ENCODE measurements at regions not wholly inside any gene's neighbourhood (a gene's known extent, or its start where the extent isn't known, plus 50 kb on each side); places are given as distances from the start of the nearest gene placed in this dataset.

DNA sequence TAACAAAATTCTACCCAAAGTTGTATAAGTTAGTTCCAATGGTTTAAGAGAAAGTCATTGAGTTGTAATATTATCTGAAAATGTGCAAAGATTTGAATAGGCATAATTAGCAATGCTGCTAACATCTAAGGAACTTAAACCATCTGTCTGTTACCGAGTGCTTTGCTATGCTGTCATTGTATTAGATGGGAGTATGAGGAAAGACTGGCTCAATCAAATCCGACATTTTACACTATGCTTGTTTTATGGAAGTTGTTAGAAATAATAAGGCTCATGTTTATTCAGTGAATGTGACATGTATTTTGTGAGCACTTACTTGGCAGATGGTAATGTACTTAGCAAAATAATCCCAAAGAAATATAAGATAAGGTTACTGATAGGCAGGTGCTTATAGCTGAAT lies 1715.1 kb downstream of the PCDH7 start:
- Histone ChIP-seq H3K27ac (no peak overlapping the region), H3K79me2 (ENCODE audit: insufficient read depth) (no peaks in the 10 kb centered on the region), H3K9me3 (ENCODE audit: low read depth) (no peaks in the 10 kb centered on the region), H3F3A (ENCODE audit: insufficient read depth) (no peaks in the 10 kb centered on the region), H3K27me3 (replicated peaks; ENCODE audit: insufficient read depth) (no peaks in the 10 kb centered on the region), H3K4me1 (ENCODE audit: insufficient read depth) (no peaks in the 10 kb centered on the region), H3K4me2 (ENCODE audit: unreplicated experiment) (no peak overlapping the region), H3K4me3 (no peak overlapping the region), H2AFZ (no peak overlapping the region), H3K36me3 (ENCODE audit: low read depth) (no peaks in the 10 kb centered on the region), H4K20me1 (ENCODE audit: insufficient read depth) (no peaks in the 10 kb centered on the region), H3K9me2 (ENCODE audit: insufficient read depth) (no peaks in the 10 kb centered on the region), H3K9ac (no peak overlapping the region)
- WGBS, 2 experiments (ENCODE audit: low coverage in 1 of 2, low lambda C conversion rate in 2 of 2, missing lambda C conversion rate in 2 of 2) = 16 to 20% methylated on average over 2 of the region's 2 CpGs
- in situ Hi-C loops (cut with MboI) = no loop called here
- no peak for TF ChIP-seq EZH2 (IDR thresholded peaks at IDR 0.05; ENCODE audit: insufficient read depth, poor library complexity, severe bottlenecking)
- no peak for TF ChIP-seq EZH2phosphoT487 (IDR thresholded peaks at IDR 0.05; ENCODE audit: insufficient read depth, low read depth)
- no peak for DNase-seq

DNA sequence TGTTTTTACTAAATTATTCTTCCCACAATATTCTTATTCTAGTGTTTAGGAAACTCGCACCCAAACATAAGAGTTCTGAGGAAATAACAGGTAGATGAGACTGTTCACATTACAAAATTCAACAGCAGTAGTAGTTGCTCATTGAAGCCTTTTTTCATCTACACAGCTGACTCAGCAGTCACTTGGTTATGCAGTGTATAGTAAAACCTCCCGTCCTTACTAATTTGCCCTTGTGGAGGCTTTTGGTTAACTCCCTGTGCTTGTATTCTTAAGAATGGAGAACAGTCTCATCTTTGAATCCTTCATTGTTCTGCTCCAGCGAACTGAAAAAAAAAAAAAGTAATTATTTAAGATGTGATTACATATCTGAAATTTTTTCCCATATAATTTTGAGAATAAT lies 1716.6 kb downstream of the PCDH7 start:
- Histone ChIP-seq H3K9me2 (ENCODE audit: insufficient read depth) (no peaks in the 10 kb centered on the region), H3K4me2 (ENCODE audit: unreplicated experiment) (no peak overlapping the region), H3K4me3 (no peak overlapping the region), H3K9me3 (ENCODE audit: low read depth) (no peaks in the 10 kb centered on the region), H3K27ac (no peak overlapping the region), H3K27me3 (replicated peaks; ENCODE audit: insufficient read depth) (no peaks in the 10 kb centered on the region), H2AFZ (no peak overlapping the region), H4K20me1 (ENCODE audit: insufficient read depth) (no peaks in the 10 kb centered on the region), H3K4me1 (ENCODE audit: insufficient read depth) (no peaks in the 10 kb centered on the region), H3K36me3 (ENCODE audit: low read depth) (no peaks in the 10 kb centered on the region), H3K9ac (no peak overlapping the region), H3F3A (ENCODE audit: insufficient read depth) (no peaks in the 10 kb centered on the region), H3K79me2 (ENCODE audit: insufficient read depth) (no peaks in the 10 kb centered on the region)
- in situ Hi-C loops (cut with MboI) = no loop called here
- WGBS, 2 experiments (ENCODE audit: low coverage in 1 of 2, low lambda C conversion rate in 2 of 2, missing lambda C conversion rate in 2 of 2) = 12 to 24% methylated on average over 3 of the region's 3 CpGs
- DNase-seq = no peak
- no peak for TF ChIP-seq EZH2 (IDR thresholded peaks at IDR 0.05; ENCODE audit: insufficient read depth, poor library complexity, severe bottlenecking)
- no peak for TF ChIP-seq EZH2phosphoT487 (IDR thresholded peaks at IDR 0.05; ENCODE audit: insufficient read depth, low read depth)

DNA sequence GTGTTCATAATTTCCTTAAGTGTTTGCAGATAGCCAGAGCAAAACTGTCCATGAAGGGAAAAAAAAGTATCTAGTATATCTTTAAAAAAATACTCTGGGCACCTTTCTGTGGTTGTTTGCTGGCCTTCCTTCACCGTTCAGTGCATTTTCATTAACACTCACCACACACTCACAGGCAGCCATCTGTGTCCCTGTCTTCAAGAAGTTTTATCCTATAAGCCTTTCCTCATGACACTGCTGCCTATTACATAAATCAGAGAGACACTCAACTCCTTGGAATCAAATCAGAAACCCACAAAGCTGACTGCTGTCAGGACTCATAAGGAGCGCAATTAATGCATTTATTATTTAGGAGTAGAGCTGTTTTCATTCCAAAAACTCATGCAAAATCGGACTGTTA lies 1720.2 kb downstream of the PCDH7 start:
- Histone ChIP-seq H3F3A (ENCODE audit: insufficient read depth) (no peaks in the 10 kb centered on the region), H3K79me2 (ENCODE audit: insufficient read depth) (no peaks in the 10 kb centered on the region), H3K27ac (no peak overlapping the region), H4K20me1 (ENCODE audit: insufficient read depth) (no peaks in the 10 kb centered on the region), H3K27me3 (replicated peaks; ENCODE audit: insufficient read depth) (no peaks in the 10 kb centered on the region), H2AFZ (no peak overlapping the region), H3K9me2 (ENCODE audit: insufficient read depth) (no peaks in the 10 kb centered on the region), H3K36me3 (ENCODE audit: low read depth) (no peaks in the 10 kb centered on the region), H3K4me2 (ENCODE audit: unreplicated experiment) (no peak overlapping the region), H3K4me3 (no peak overlapping the region), H3K9ac (no peak overlapping the region), H3K4me1 (ENCODE audit: insufficient read depth) (no peaks in the 10 kb centered on the region), H3K9me3 (ENCODE audit: low read depth) (no peaks in the 10 kb centered on the region)
- TF ChIP-seq EZH2 (IDR thresholded peaks at IDR 0.05; ENCODE audit: insufficient read depth, poor library complexity, severe bottlenecking) (no peak), EZH2phosphoT487 (IDR thresholded peaks at IDR 0.05; ENCODE audit: insufficient read depth, low read depth) (no peak)
- 12% methylated on average over 3 of the region's 3 CpGs for WGBS, 2 experiments (ENCODE audit: low coverage in 1 of 2, low lambda C conversion rate in 2 of 2, missing lambda C conversion rate in 2 of 2)
- DNase-seq = no peak
- in situ Hi-C loops (cut with MboI) = no loop called here

DNA sequence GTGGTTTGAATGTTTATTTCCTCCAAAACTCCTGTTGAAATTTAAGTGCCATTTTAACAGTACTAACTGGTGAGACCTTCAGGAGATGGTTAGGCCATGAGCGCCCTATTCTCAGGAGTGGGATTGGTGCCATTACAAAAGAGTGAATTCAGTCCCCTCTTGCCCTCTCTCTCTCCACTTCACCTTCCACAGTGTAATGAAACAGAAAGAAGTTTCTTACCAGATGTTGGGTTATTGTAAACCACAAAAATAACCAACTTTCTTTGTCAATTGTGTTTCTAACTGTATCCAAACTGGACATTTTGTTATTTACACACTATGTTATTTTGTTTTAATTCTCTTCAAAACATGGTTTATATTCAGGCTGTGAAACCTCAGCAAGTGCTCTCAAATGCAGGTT lies 1734.3 kb downstream of the PCDH7 start:
- WGBS, 2 experiments (ENCODE audit: low coverage in 1 of 2, low lambda C conversion rate in 2 of 2, missing lambda C conversion rate in 2 of 2) = 35 to 63% methylated on average over 1 of the region's 1 CpG

DNA sequence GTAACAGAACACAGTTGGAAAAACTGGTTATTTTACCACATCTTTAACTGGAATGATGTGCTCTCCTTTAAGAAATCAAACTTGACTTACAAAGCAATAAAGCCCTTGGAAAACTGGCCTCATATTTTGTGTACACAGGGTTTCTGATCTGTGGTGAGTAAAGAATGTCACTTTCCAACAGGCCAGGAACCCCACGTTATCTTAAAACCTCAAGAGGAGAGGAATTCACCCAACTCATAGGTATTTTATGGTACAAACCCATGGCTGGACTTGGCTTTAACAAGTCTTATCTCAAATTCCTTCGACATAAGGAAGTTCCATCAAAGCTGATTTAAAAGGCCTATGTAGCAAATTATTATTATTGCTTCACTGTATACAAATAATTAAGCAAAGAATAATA lies 1735.1 kb downstream of the PCDH7 start:
- Histone ChIP-seq H2AFZ (no peak overlapping the region), H3K79me2 (ENCODE audit: insufficient read depth) (no peaks in the 10 kb centered on the region), H3K9me3 (ENCODE audit: low read depth) (no peaks in the 10 kb centered on the region), H3K9me2 (ENCODE audit: insufficient read depth) (no peaks in the 10 kb centered on the region), H3K36me3 (ENCODE audit: low read depth) (no peaks in the 10 kb centered on the region), H3F3A (ENCODE audit: insufficient read depth) (no peaks in the 10 kb centered on the region), H3K4me2 (ENCODE audit: unreplicated experiment) (no peak overlapping the region), H3K9ac (no peak overlapping the region), H3K27me3 (replicated peaks; ENCODE audit: insufficient read depth) (no peaks in the 10 kb centered on the region), H3K4me1 (ENCODE audit: insufficient read depth) (no peaks in the 10 kb centered on the region), H3K4me3 (no peak overlapping the region), H3K27ac (no peak overlapping the region), H4K20me1 (ENCODE audit: insufficient read depth) (no peaks in the 10 kb centered on the region)
- 23 to 46% methylated on average over 2 of the region's 2 CpGs for WGBS, 2 experiments (ENCODE audit: low coverage in 1 of 2, low lambda C conversion rate in 2 of 2, missing lambda C conversion rate in 2 of 2)
- DNase-seq = no peak
- in situ Hi-C loops (cut with MboI) = no loop called here
- TF ChIP-seq EZH2phosphoT487 (IDR thresholded peaks at IDR 0.05; ENCODE audit: insufficient read depth, low read depth) (no peak), EZH2 (IDR thresholded peaks at IDR 0.05; ENCODE audit: insufficient read depth, poor library complexity, severe bottlenecking) (no peak)

More for the DNA sequence above, 1734.3 kb downstream of the PCDH7 start:
- Histone ChIP-seq H2AFZ (no peak overlapping the region), H3K79me2 (ENCODE audit: insufficient read depth) (no peaks in the 10 kb centered on the region), H3K27ac (no peak overlapping the region), H4K20me1 (ENCODE audit: insufficient read depth) (no peaks in the 10 kb centered on the region), H3K4me1 (ENCODE audit: insufficient read depth) (no peaks in the 10 kb centered on the region), H3K27me3 (replicated peaks; ENCODE audit: insufficient read depth) (no peaks in the 10 kb centered on the region), H3K4me2 (ENCODE audit: unreplicated experiment) (no peak overlapping the region), H3K9ac (no peak overlapping the region), H3K9me2 (ENCODE audit: insufficient read depth) (no peaks in the 10 kb centered on the region), H3K4me3 (no peak overlapping the region), H3F3A (ENCODE audit: insufficient read depth) (no peaks in the 10 kb centered on the region), H3K36me3 (ENCODE audit: low read depth) (no peaks in the 10 kb centered on the region), H3K9me3 (ENCODE audit: low read depth) (no peaks in the 10 kb centered on the region)
- in situ Hi-C loops (cut with MboI) = no loop called here
- no peak for DNase-seq
- TF ChIP-seq EZH2phosphoT487 (IDR thresholded peaks at IDR 0.05; ENCODE audit: insufficient read depth, low read depth) (no peak), EZH2 (IDR thresholded peaks at IDR 0.05; ENCODE audit: insufficient read depth, poor library complexity, severe bottlenecking) (no peak)
